ENCODE measurements at regions not wholly inside any gene's neighbourhood (a gene's known extent, or its start where the extent isn't known, plus 50 kb on each side); places are given as distances from the start of the nearest gene placed in this dataset.

GRCh38 chr10:78981970-78982281, 86.8 kb upstream of the ZMIZ1 start:
- no peak for DNase-seq (ENCODE audit: extremely low spot score)
- TF ChIP-seq CTCF (IDR thresholded peaks at IDR 0.05; ENCODE audit: control extremely low read depth, extremely low read depth, low read depth, missing control alignments) = no peak
- POLR2A ChIA-PET = no interaction called here
- CTCF ChIA-PET = no interaction called here

GRCh38 chr10:78982726-78983125, 86.0 kb upstream of the ZMIZ1 start:
- CTCF ChIA-PET = interaction anchor here (4.4 kb wide), 1 partner anchor 8 kb away, joined by 24 read pairs; no protein-coding TSS in a partner anchor

GRCh38 chr10:78983608-78984007, 85.2 kb upstream of the ZMIZ1 start:
- no peak for TF ChIP-seq CTCF (IDR thresholded peaks at IDR 0.05; ENCODE audit: control extremely low read depth, extremely low read depth, low read depth, missing control alignments)
- POLR2A ChIA-PET = no interaction called here
- DNase-seq (ENCODE audit: extremely low spot score) = no peak
- CTCF ChIA-PET = interaction anchor here (1.2 to 4.4 kb wide), 2 partner anchors 9 to 47 kb away, joined by 3 to 24 read pairs; no protein-coding TSS in a partner anchor

More at GRCh38 chr10:78982726-78983125, 86.0 kb upstream of the ZMIZ1 start:
- DNase-seq (ENCODE audit: extremely low spot score) = no peak
- POLR2A ChIA-PET = no interaction called here
- no peak for TF ChIP-seq CTCF (IDR thresholded peaks at IDR 0.05; ENCODE audit: control extremely low read depth, extremely low read depth, low read depth, missing control alignments)

GRCh38 chr10:78985973-78986818, 82.6 kb upstream of the ZMIZ1 start:
- no peak for TF ChIP-seq CTCF (IDR thresholded peaks at IDR 0.05; ENCODE audit: control extremely low read depth, extremely low read depth, low read depth, missing control alignments)
- no peak for DNase-seq (ENCODE audit: extremely low spot score)
- ChIA-PET CTCF (interaction anchor here (1.0 to 4.4 kb wide), 2 partner anchors 11 to 14 kb away, joined by 4 to 24 read pairs; no protein-coding TSS in a partner anchor), POLR2A (no interaction called here)

GRCh38 chr10:78991187-78991586, 77.6 kb upstream of the ZMIZ1 start:
- CTCF ChIA-PET = no interaction called here
- DNase-seq (ENCODE audit: extremely low spot score) = no peak
- POLR2A ChIA-PET = no interaction called here
- no peak for TF ChIP-seq CTCF (IDR thresholded peaks at IDR 0.05; ENCODE audit: control extremely low read depth, extremely low read depth, low read depth, missing control alignments)

GRCh38 chr10:78992333-78992732, 76.4 kb upstream of the ZMIZ1 start:
- POLR2A ChIA-PET = no interaction called here
- CTCF ChIA-PET = no interaction called here
- DNase-seq (ENCODE audit: extremely low spot score) = no peak

More at GRCh38 chr10:78992333-78992732, 76.4 kb upstream of the ZMIZ1 start:
- TF ChIP-seq CTCF (IDR thresholded peaks at IDR 0.05; ENCODE audit: control extremely low read depth, extremely low read depth, low read depth, missing control alignments) = no peak

Measured in GM10248 (cell line).